Caco-2 (cell line): ENCODE measurements at regions not wholly inside any gene's neighbourhood (a gene's known extent, or its start where the extent isn't known, plus 50 kb on each side); places are given as distances from the start of the nearest gene placed in this dataset.

Source experiments
- BruUV-seq: library from RNA; stranded (reverse); fragments of 400-500 nt; replicated peaks from 2 replicates; lab custom pipeline; 2021; lab: Mats Ljungman, UMichigan
- CTCF ChIA-PET: fragments of 300-600 bp; sonication (Branson Sonifier 250); formaldehyde crosslinking; loops from one replicate; lab custom pipeline; 2022; ENCODE audit warnings: antibody characterized with exemption; lab: Charles Lee
- POLR2A ChIA-PET: fragments of 300-600 bp; sonication (Branson Sonifier 250); formaldehyde crosslinking; loops from one replicate; lab custom pipeline; 2022; ENCODE audit warnings: antibody characterized with exemption; lab: Charles Lee
- DNase-seq, 2 experiments: peaks; one replicate each; pipeline versions ENCODE4 v3.0.0 to v3.0.0-alpha.2; 2020 to 2022
- H3K27me3 ChIP-seq: replicated peaks from 2 replicates; pipeline ENCODE4 v1.6.0; 2011; ENCODE audit warnings: low read length; ENCODE audit not compliant: control insufficient read depth, insufficient read depth
- H3K36me3 ChIP-seq: 2 replicates; pipeline ENCODE4 v1.5.1; 2011; ENCODE audit warnings: low read length; ENCODE audit not compliant: control insufficient read depth, insufficient read depth
- H3K4me1 ChIP-seq: fragments of 250-450 bp; sonication (Bioruptor Pico); 2 replicates; pipeline ENCODE4 v1.5.1; 2020; ENCODE audit warnings: mild to moderate bottlenecking
- H3K4me3 ChIP-seq: 2 replicates; pipeline ENCODE4 v1.5.1; 2011; ENCODE audit warnings: low read depth, mild to moderate bottlenecking, control low read depth, low read length
- H3K9me3 ChIP-seq: fragments of 250-450 bp; sonication (Bioruptor Pico); 2 replicates; pipeline ENCODE4 v1.5.1; 2020; ENCODE audit warnings: mild to moderate bottlenecking, moderate library complexity
- H3K27ac Mint-ChIP-seq: one replicate; pipeline ENCODE4 v1.8.0; 2022; ENCODE audit warnings: mixed read lengths; ENCODE audit not compliant: unreplicated experiment
- H3K27me3 Mint-ChIP-seq: one replicate; pipeline ENCODE4 v1.8.0; 2022; ENCODE audit warnings: mixed read lengths; ENCODE audit not compliant: insufficient read depth, unreplicated experiment
- H3K36me3 Mint-ChIP-seq: one replicate; pipeline ENCODE4 v1.8.0; 2022; ENCODE audit warnings: mild to moderate bottlenecking, mixed read lengths; ENCODE audit not compliant: insufficient read depth, unreplicated experiment
- H3K4me1 Mint-ChIP-seq: one replicate; pipeline ENCODE4 v1.8.0; 2022; ENCODE audit warnings: low read depth, mixed read lengths; ENCODE audit not compliant: unreplicated experiment
- H3K4me3 Mint-ChIP-seq: one replicate; pipeline ENCODE4 v1.8.0; 2022; ENCODE audit warnings: mild to moderate bottlenecking, moderate library complexity, mixed read lengths; ENCODE audit not compliant: unreplicated experiment
- H3K9me3 Mint-ChIP-seq: one replicate; pipeline ENCODE4 v1.8.0; 2022; ENCODE audit warnings: mixed read lengths; ENCODE audit not compliant: unreplicated experiment
- CTCF ChIP-seq, 2 experiments: fragments of 200-600 bp in 1 of 2; IDR thresholded peaks; 1 replicate in 1 of 2; 2 replicates in 1 of 2; pipeline versions ENCODE4 v1.5.1 to v1.8.0; 2011 to 2022; ENCODE audit warnings: antibody characterized with exemption in 1 of 2, control low read depth in 1 of 2, inconsistent platforms in 1 of 2, low read depth in 1 of 2, low read length in 1 of 2, mild to moderate bottlenecking in 1 of 2, moderate library complexity in 1 of 2; ENCODE audit not compliant: insufficient read depth in 1 of 2, severe bottlenecking in 1 of 2, unreplicated experiment in 1 of 2
- intact Hi-C: fragments of 100-400 bp; cut with micrococcal nuclease; formaldehyde crosslinking; loops from one replicate; pipeline ENCODE4 v1.10.0; 2022; ENCODE audit not compliant: unreplicated experiment

DNA sequence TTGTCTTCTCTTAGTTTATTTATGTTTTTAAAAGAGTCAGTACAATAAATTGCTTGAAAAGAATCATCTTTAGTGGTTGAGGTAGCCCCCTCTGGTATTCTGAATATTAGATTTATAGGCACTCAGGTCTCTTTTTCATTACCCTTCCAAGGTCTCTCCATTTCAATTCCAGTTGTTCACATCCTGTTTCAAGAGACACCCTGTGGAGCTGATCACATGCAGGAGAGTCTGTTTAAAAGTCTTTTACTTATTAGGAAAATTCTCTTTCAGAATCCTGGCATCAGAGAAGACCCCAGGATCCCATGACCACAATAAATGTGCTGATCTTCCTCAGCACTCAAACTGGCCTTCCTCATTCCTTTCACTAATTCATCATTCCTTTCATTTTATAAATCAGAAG, 195.7 kb downstream of the ZIC4 start:
- Histone ChIP-seq H3K9me3 (no peaks in the 10 kb centered on the region), H3K36me3 (no peaks in the 10 kb centered on the region), H3K4me3 (no peak overlapping the region), H3K4me1 (no peaks in the 10 kb centered on the region), H3K27me3 (no peaks in the 10 kb centered on the region)
- POLR2A ChIA-PET: no interaction called here
- Mint-ChIP-seq H3K27ac (no peak overlapping the region), H3K4me1 (no peaks in the 10 kb centered on the region), H3K27me3 (no peaks in the 10 kb centered on the region), H3K4me3 (no peak overlapping the region), H3K9me3 (no peaks in the 10 kb centered on the region), H3K36me3 (no peaks in the 10 kb centered on the region)
- BruUV-seq: no TSS peak
- intact Hi-C loops: no loop called here
- TF ChIP-seq CTCF (IDR thresholded peaks at IDR 0.05; ENCODE audit: insufficient read depth in 1 of 2, low read depth in 1 of 2, low read length in 1 of 2, severe bottlenecking in 1 of 2, unreplicated experiment in 1 of 2): no peak
- DNase-seq: no peak
- CTCF ChIA-PET: no interaction called here

- Mint-ChIP-seq H3K9me3 (no peaks in the 10 kb centered on the region), H3K4me3 (no peak overlapping the region), H3K27me3 (no peaks in the 10 kb centered on the region), H3K36me3 (no peaks in the 10 kb centered on the region), H3K4me1 (no peaks in the 10 kb centered on the region), H3K27ac (no peak overlapping the region)
- CTCF ChIA-PET: no interaction called here
- POLR2A ChIA-PET: no interaction called here
- H3K36me3 ChIP-seq: no peaks in the 10 kb centered on the region
- no peak overlapping the region for H3K4me3 ChIP-seq
- no peaks in the 10 kb centered on the region for H3K4me1 ChIP-seq
- no TSS peak for BruUV-seq
- intact Hi-C loops: no loop called here
- no peak for DNase-seq
- no peaks in the 10 kb centered on the region for H3K9me3 ChIP-seq
- no peaks in the 10 kb centered on the region for H3K27me3 ChIP-seq
- TF ChIP-seq CTCF (IDR thresholded peaks at IDR 0.05; ENCODE audit: insufficient read depth in 1 of 2, low read depth in 1 of 2, low read length in 1 of 2, severe bottlenecking in 1 of 2, unreplicated experiment in 1 of 2): no peak
Observed at GRCh38 chr3:147201086-147201485, 205.3 kb downstream of the ZIC4 start.

DNA sequence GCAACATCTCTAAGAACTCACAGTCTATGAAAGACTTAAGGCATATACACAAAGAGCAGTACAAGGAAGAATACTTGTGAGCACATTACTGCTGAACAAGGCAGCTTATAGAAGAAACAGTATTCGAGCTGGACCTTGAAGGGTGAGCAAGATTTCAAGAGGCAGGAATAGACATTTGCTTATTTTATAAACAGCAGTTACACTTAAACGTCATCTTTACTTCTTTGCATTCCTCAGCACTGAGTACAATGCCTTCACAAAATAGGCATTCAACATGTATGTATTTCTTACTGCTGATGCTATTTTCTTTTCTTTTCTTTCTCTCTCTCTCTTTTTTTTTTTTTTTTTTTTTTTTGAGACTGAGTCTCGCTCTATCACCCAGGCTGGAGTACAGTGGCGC, 205.8 kb downstream of the ZIC4 start:
- Histone ChIP-seq H3K36me3 (no peaks in the 10 kb centered on the region), H3K4me1 (no peaks in the 10 kb centered on the region), H3K9me3 (no peaks in the 10 kb centered on the region), H3K4me3 (no peak overlapping the region), H3K27me3 (no peaks in the 10 kb centered on the region)
- H3K27ac Mint-ChIP-seq: no peak overlapping the region
- no peaks in the 10 kb centered on the region for H3K9me3 Mint-ChIP-seq
- H3K27me3 Mint-ChIP-seq: no peaks in the 10 kb centered on the region
- H3K36me3 Mint-ChIP-seq: no peaks in the 10 kb centered on the region
- no peak for DNase-seq
- TF ChIP-seq CTCF (IDR thresholded peaks at IDR 0.05; ENCODE audit: insufficient read depth in 1 of 2, low read depth in 1 of 2, low read length in 1 of 2, severe bottlenecking in 1 of 2, unreplicated experiment in 1 of 2): no peak
- intact Hi-C loops: no loop called here
- CTCF ChIA-PET: no interaction called here
- no TSS peak for BruUV-seq
- POLR2A ChIA-PET: no interaction called here
- no peaks in the 10 kb centered on the region for H3K4me1 Mint-ChIP-seq
- no peak overlapping the region for H3K4me3 Mint-ChIP-seq
